Posterior cingulate gyrus (tissue), 11 donors: ENCODE measurements at regions not wholly inside any gene's neighbourhood (a gene's known extent, or its start where the extent isn't known, plus 50 kb on each side); places are given as distances from the start of the nearest gene placed in this dataset.

Source experiments
- DNase-seq, 10 donors: peaks; one replicate each; pipeline versions ENCODE4 v3.0.0 to v3.0.0-alpha.2; 2020 to 2021; ENCODE audit warnings: mixed read lengths in 3 of 10
- intact Hi-C: fragments of 100-400 bp; cut with DNase I; formaldehyde crosslinking; loops from one replicate; pipeline ENCODE4 v1.15.1; 2023

GRCh38 chr1:17488995-17489767 lies 49.7 kb upstream of the RCC2 start:
- DNase-seq = peak in 1 of 10 donors; percentile 6
- intact Hi-C loops = no loop called here
